Prostate gland (tissue), 2 donors: ENCODE measurements at regions not wholly inside any gene's neighbourhood (a gene's known extent, or its start where the extent isn't known, plus 50 kb on each side); places are given as distances from the start of the nearest gene placed in this dataset.

Experiments
- DNase-seq: peaks from one replicate; pipeline ENCODE4 v3.0.0-alpha.2; 2019; ENCODE audit warnings: low spot score
- H3K27ac ChIP-seq, 2 donors: fragments of 200-600 bp; sonication (generic); 2 replicates each; pipeline ENCODE4 v1.5.1; 2017 to 2019
- H3K27me3 ChIP-seq: fragments of 200-600 bp; sonication (generic); replicated peaks from 2 replicates; pipeline ENCODE4 v1.5.1; 2019; ENCODE audit not compliant: insufficient read depth
- H3K36me3 ChIP-seq, 2 donors: fragments of 200-600 bp; sonication (generic); 1 replicate in 1 of 2; 2 replicates in 1 of 2; pipeline versions ENCODE4 v1.5.1 to v1.8.1; 2017 to 2019
- H3K4me1 ChIP-seq: fragments of 200-600 bp; sonication (generic); replicated peaks from 2 replicates; pipeline ENCODE4 v1.5.1; 2019
- H3K4me3 ChIP-seq, 2 donors: fragments of 200-600 bp; sonication (generic); 2 replicates each; pipeline ENCODE4 v1.5.1; 2017 to 2019
- H3K9me3 ChIP-seq: fragments of 200-600 bp; sonication (generic); 2 replicates; pipeline ENCODE4 v1.5.1; 2017
- CTCF ChIP-seq, 4 experiments: fragments of 200-600 bp in 2 of 4; fragments of 450-650 bp in 2 of 4; sonication (generic) in 2 of 4; IDR thresholded peaks; 1 replicate in 3 of 4; 2 replicates in 1 of 4; pipeline ENCODE4 v1.5.1; 2016 to 2019; ENCODE audit warnings: antibody characterized with exemption in 4 of 4, mild to moderate bottlenecking in 2 of 4, moderate library complexity in 2 of 4
- POLR2A ChIP-seq: fragments of 450-650 bp; IDR thresholded peaks from one replicate; pipeline ENCODE4 v1.6.1; 2016; ENCODE audit warnings: antibody characterized with exemption, mild to moderate bottlenecking
- POLR2AphosphoS5 ChIP-seq: sonication (generic); formaldehyde crosslinking; IDR thresholded peaks from one replicate; pipeline ENCODE4 v1.6.1; 2017; ENCODE audit warnings: antibody characterized with exemption
- WGBS: methylation state at CpG from one replicate; pipeline ENCODE4 v1.1.5; 2018; 5-methylcytosine and 5-hydroxymethylcytosine counted together
- intact Hi-C: fragments of 100-400 bp; cut with DNase I; formaldehyde crosslinking; loops from one replicate; pipeline ENCODE4 v1.14.2; 2022

DNA sequence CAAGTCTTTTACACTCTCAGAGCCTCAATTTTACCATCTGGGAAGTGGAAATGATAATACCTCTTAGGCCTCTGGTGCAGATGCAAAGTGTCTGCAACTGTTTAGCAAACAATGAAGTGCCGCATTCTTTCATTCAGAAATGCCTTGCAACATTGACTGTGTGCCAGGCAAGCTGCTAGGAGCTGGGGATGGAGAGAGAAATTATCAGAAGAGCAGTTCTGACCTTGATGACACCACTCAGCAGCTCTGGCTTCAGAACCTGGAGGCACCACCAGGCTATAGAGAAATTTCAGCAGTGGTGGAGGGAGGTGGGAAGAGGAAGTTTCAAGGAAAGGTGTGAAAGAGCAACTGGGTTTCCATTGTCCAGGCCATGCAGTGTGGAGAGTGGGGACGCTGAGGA lies 78.1 kb upstream of the HABP2 start:
- H3K4me1 ChIP-seq, result peaks cover 8% of the 10 kb centered on the region
- DNase-seq, result no peak
- H3K4me3 ChIP-seq, result no peak overlapping the region
- WGBS, result 52% methylated on average over 2 of the region's 2 CpGs
- intact Hi-C loops, result loop anchor here (5.0 kb wide), 1 partner anchor 43 kb away; no protein-coding TSS in a partner anchor
- TF ChIP-seq CTCF (IDR thresholded peaks at IDR 0.05) (no peak), POLR2AphosphoS5 (no peak), POLR2A (no peak)
- no peaks in the 10 kb centered on the region for H3K27me3 ChIP-seq
- H3K9me3 ChIP-seq, result no peaks in the 10 kb centered on the region
- peak overlapping the region in 1 of 2 donors; percentile 4 for H3K27ac ChIP-seq
- H3K36me3 ChIP-seq, result no peaks in the 10 kb centered on the region

GRCh38 chr10:113475381-113475807 lies 77.5 kb upstream of the HABP2 start:
- Histone ChIP-seq H3K36me3 (no peaks in the 10 kb centered on the region), H3K4me1 (peaks cover 8% of the 10 kb centered on the region), H3K27me3 (no peaks in the 10 kb centered on the region), H3K4me3 (no peak overlapping the region), H3K27ac (peak overlapping the region in 1 of 2 donors; percentile 4), H3K9me3 (no peaks in the 10 kb centered on the region)
- WGBS, result 9% methylated on average over 4 of the region's 4 CpGs
- TF ChIP-seq POLR2AphosphoS5 (peak; percentile 82), CTCF (IDR thresholded peaks at IDR 0.05) (peak in 3 of 4 experiments; percentile 30 to 45 (median 43)), POLR2A (no peak)
- intact Hi-C loops, result loop anchor here (5.0 kb wide), 1 partner anchor 42 kb away; no protein-coding TSS in a partner anchor
- peak; percentile 77 for DNase-seq

DNA sequence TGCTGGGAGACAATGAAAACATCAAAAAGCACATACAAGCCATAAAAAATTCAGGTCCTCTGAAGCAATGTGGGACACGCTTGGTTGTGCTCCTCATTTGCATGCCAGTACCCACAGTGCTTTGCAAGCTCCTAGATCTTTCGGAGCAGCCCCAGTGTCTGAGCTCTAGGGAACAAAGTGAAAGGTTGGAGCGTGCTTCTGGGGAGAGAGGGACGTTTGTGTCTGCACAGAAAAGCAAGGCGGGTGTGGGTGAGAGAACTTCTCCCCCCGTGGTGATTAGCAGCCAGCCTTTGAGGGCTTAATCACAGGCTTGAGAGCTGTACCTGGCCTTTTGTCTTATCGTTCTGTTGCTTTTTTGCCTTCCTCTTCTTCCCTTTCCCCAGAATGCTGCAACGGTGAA lies 76.7 kb upstream of the HABP2 start:
- no peaks in the 10 kb centered on the region for H3K27me3 ChIP-seq
- WGBS, result 12% methylated on average over 8 of the region's 8 CpGs
- peak overlapping the region; percentile 4 to 6 for H3K27ac ChIP-seq
- peaks cover 8% of the 10 kb centered on the region for H3K4me1 ChIP-seq
- no peaks in the 10 kb centered on the region for H3K36me3 ChIP-seq
- no peaks in the 10 kb centered on the region for H3K9me3 ChIP-seq
- no peak for DNase-seq
- no peak overlapping the region for H3K4me3 ChIP-seq
- intact Hi-C loops, result loop anchor here (5.0 kb wide), 1 partner anchor 41 kb away; no protein-coding TSS in a partner anchor
- TF ChIP-seq POLR2A, result no peak
- TF ChIP-seq POLR2AphosphoS5, result no peak
- TF ChIP-seq CTCF (IDR thresholded peaks at IDR 0.05), result no peak

DNA sequence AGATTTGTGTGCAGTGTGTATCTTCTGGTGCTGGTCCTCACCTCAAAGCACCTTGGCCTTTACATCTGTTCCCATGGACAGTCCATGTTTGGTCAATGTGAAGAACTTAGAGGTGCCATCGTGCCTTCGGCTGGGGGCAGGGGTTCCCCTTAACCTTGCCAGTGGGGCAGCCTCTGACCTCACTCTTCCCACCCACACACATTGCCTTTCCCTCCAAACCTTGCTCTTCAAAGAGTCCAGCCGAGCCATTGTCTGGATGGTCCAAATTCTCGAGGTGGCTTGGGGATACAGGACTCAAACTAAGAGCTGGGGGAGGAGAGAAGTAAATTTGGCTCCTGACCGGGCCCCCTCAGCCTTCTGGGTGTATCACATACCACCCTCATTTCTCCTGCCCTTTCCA lies 76.2 kb upstream of the HABP2 start:
- Histone ChIP-seq H3K27me3 (no peaks in the 10 kb centered on the region), H3K4me3 (no peak overlapping the region), H3K4me1 (peaks cover 8% of the 10 kb centered on the region), H3K9me3 (no peaks in the 10 kb centered on the region), H3K27ac (peak overlapping the region; percentile 4 to 6), H3K36me3 (no peaks in the 10 kb centered on the region)
- intact Hi-C loops, result loop anchor here (5.0 kb wide), 1 partner anchor 41 kb away; no protein-coding TSS in a partner anchor
- no peak for DNase-seq
- TF ChIP-seq POLR2AphosphoS5, result no peak
- TF ChIP-seq POLR2A, result no peak
- TF ChIP-seq CTCF (IDR thresholded peaks at IDR 0.05), result no peak
- 85% methylated on average over 5 of the region's 5 CpGs for WGBS

GRCh38 chr10:113477451-113477850 lies 75.4 kb upstream of the HABP2 start:
- TF ChIP-seq POLR2A, result no peak
- TF ChIP-seq CTCF (IDR thresholded peaks at IDR 0.05), result no peak
- no peak for TF ChIP-seq POLR2AphosphoS5
- Histone ChIP-seq H3K27me3 (no peaks in the 10 kb centered on the region), H3K4me3 (no peak overlapping the region), H3K4me1 (peaks cover 8% of the 10 kb centered on the region), H3K36me3 (no peaks in the 10 kb centered on the region), H3K9me3 (no peaks in the 10 kb centered on the region), H3K27ac (no peak overlapping the region)
- intact Hi-C loops, result loop anchor here (5.0 kb wide), 1 partner anchor 40 kb away; no protein-coding TSS in a partner anchor
- WGBS, result 95% methylated on average over 3 of the region's 3 CpGs
- no peak for DNase-seq
